NCI-H526 treated with DMSO at 0.1 percent for 48 hours (cell line): ENCODE measurements at regions not wholly inside any gene's neighbourhood (a gene's known extent, or its start where the extent isn't known, plus 50 kb on each side); places are given as distances from the start of the nearest gene placed in this dataset.
A peak's percentile ranks its signal among the peaks of the same experiment; 100 is the strongest.
"Not testable (repeated sequence)": the region's sequence is repeated elsewhere in the genome, so short reads cannot be mapped to it uniquely, and the experiment has no call there.

ENCODE experiments used
- DNase-seq: peaks from one replicate; lab custom pipeline; 2025; lab: John Stamatoyannopoulos, UW

DNA sequence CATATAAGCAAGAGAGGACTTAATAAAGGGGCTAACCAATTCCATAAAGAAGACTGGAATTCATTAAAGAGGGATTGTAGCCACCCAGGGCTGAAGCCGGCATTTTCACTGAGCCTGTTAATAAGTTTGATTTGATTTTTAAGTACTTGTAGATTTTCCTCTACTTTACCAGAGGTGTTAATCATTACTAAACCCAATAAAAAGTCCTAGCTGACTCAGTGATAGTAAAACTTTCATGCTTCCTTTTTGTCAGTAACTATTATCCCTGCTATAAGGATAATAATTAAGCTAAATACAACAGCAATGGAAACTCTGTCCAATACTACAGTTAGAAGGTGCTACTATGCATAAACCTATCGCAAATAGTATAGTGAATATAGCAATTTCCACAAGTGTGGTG lies 260.2 kb downstream of the CEMIP2 start:
- not testable (repeated sequence) for DNase-seq

DNA sequence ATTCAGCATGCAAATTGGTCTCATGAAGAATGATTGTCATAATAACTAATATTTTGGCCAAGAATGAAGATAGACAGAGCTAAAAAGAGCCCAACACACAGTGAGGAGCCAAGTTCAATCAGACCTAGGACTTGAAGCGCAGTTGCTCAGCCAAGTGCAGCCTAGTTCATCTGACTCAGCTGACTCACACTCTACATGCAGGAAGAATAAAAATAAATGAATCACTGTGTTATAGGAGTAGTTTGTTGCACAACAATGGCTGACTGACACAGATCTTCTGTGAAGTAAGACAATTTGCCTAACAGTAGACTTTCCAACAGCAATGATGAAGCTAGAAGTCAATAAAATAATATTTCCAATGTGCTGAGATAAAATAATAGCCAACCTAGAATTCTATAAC lies 261.5 kb downstream of the CEMIP2 start:
- DNase-seq, result no peak

DNA sequence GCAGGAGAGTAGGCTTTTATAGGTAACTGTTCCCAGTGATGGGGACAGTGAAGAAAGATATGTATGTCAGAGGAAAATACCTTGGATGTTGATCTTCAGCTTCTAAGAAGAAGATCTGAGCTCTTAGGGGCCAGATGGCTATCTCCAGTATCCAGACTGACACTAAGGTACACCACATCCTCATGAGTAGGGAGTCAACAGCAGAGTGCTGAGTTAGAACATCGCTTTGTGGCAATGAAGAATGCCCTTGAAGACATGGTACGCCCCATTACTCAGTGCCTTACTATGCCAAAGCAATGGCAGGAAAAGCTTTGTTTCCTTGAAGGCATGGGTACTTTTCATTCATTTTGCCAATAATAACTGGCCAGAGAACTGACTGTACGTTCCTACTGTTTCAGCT lies 263.7 kb downstream of the CEMIP2 start:
- DNase-seq, result no peak

DNA sequence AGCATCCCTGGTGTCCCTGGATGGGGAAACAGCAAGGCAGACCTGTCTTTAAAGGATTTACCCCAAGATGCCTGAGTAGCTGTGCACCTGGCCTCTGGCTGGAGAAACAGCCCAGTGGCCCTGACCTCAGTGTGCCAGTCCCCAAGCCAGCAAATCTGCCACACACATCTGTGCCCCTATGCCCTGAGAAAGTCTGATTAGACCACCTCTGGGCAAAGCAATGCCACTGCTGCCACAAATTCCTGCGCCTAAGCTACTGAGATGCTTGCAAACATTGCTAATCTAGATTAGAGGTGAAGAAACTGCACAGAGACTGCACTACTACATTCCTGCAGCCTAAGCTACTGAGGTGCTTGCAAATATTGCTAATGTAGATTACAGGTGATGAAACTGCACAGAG lies 269.6 kb downstream of the CEMIP2 start:
- DNase-seq, result no peak

DNA sequence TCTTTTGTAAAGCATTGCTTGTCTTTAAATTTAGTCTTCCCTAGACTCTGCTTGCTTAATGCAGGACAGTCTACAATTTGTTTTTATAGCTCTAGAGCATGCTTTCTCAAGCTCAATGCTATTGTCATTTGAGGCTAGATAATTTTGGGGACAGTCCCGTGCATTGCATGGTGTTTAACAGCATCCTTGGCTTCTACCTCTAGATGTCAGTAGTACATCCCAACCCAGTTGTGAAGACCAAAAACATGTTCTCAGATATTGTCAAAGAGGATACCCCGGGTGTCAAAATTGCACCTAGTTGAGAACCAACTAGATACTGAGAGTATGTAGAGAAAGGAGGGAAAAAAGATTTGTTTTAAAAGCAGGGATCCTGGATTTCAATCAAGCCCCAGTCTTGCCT lies 277.5 kb downstream of the CEMIP2 start:
- no peak for DNase-seq

DNA sequence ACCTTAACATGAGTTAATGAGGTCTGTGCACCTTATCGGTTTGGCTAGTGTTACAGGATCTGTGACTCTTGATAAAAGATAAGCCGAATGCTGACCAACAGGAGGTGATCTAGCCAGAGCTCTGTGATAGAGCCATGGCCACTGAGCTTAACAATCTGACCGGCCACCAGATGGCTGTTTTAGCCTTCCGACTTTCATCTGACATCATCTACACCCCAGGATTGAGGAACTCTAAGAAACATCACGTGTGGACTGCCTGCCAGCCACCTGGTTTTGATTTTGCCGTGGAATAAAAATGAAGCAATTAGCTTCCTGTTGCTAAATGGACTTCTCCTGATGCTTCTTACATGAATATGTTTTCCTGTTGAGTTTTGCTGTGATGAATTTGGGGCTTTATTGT lies 281.3 kb downstream of the CEMIP2 start:
- DNase-seq, result no peak

DNA sequence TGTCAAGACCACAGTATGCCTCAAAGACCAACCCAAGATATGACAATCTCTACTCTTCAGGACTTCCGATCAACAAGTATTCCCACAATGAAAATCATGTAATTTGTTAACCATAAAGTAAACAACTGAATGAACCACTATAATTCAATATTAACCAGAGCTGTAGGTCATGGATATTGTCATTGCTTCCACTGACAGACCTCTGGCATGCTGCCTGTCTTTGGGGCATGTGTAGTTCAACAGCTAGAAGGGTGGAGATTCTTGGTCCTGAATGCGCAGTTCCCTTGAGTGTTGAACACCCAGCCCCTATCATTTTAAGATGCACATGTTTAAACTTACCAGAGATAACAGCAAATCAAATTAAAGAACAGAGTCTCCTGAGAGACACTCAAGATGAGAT lies 283.0 kb downstream of the CEMIP2 start:
- no peak for DNase-seq

DNA sequence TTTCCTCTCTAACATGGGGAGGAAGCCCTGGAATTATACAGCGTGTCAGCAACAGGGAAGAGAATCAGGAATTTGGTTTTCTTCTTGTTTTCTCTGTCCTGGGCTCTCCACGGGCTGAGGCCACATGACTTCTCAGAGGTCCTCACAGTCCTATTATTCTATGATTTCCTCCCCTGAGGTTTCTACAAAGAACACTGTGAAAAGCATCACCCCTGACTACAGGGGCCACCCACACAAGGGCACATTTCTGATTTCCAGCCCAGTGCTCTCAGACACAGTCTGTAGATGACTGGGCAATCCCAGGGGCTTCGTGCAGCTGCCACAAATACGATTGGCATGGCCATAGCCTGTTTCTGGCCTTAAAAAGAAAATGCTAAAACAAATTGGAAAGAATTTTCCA lies 284.9 kb downstream of the CEMIP2 start:
- no peak for DNase-seq

DNA sequence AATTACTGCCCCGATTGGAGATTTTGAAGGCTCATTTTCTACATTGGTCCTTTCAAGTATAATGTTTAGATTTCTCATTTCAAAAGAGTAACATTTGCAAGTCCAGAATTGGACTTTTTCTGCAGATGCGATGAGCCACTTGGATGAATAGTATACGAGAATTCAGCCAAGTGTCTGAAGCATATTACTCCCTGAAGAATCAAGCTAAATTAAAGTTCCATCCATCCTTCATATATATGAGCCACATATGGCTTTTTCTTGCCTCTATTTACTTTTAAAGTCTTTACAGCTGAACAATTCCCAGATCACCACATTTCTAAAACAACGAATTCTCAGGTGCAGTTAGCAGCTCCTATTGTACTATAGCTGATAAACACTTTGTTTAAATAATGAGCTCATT lies 288.7 kb downstream of the CEMIP2 start:
- DNase-seq, result no peak

DNA sequence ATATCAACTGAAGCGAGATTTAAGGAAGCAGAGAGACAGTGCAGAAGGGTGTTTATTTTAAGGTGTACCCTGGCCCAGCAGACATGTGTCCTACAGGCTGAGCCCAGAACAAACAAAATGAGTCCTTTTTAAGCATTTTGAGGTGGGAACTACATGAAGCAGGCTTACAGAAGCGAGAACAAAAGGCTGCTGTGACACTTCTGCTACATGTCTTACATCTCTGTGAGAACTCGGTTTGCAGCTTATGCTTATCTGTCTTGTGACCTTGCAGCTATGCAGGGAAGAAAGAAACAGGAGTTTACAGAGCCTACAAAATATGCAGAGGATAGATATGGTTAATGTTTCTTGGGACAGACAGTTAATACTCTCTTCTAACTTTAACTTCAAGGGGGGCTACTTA lies 295.9 kb downstream of the CEMIP2 start:
- no peak for DNase-seq

DNA sequence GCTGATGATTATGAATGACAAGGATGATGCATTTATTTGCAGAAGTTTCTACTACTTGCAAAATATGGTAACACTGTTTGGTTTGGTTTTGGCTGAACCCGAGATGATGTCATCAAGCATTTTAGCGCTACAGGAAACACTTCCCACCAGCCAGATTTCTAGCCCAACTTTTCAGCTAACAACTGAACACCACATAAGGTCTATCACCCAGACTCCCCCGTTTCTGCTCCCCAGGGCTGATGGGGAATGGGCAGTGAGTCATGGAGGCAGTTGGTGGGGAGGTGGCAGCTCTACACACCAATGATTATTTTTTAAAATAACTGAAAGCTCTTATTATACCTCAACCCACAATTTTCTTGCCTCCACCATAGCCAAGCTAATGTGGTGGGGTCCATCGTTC lies 302.9 kb downstream of the CEMIP2 start:
- DNase-seq, result no peak

DNA sequence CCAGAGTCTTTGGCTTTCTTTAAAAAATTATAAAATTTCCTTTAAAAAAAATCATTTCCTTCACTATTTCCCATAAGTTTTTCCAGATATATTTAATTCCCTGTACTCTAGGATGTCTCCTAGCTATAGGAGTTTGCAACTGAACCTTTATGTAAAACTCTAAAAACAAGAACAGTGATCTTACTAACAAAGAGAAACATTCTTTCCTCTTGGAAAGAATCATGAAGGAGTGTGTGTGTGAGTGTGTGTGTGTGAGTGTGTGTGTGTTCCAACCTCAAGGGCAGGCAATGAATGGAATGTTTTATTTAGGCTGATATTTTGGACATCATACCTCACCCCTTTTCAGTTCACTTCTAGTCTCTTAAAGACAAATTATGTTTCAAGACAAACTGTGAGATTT lies 309.2 kb downstream of the CEMIP2 start:
- no peak for DNase-seq

DNA sequence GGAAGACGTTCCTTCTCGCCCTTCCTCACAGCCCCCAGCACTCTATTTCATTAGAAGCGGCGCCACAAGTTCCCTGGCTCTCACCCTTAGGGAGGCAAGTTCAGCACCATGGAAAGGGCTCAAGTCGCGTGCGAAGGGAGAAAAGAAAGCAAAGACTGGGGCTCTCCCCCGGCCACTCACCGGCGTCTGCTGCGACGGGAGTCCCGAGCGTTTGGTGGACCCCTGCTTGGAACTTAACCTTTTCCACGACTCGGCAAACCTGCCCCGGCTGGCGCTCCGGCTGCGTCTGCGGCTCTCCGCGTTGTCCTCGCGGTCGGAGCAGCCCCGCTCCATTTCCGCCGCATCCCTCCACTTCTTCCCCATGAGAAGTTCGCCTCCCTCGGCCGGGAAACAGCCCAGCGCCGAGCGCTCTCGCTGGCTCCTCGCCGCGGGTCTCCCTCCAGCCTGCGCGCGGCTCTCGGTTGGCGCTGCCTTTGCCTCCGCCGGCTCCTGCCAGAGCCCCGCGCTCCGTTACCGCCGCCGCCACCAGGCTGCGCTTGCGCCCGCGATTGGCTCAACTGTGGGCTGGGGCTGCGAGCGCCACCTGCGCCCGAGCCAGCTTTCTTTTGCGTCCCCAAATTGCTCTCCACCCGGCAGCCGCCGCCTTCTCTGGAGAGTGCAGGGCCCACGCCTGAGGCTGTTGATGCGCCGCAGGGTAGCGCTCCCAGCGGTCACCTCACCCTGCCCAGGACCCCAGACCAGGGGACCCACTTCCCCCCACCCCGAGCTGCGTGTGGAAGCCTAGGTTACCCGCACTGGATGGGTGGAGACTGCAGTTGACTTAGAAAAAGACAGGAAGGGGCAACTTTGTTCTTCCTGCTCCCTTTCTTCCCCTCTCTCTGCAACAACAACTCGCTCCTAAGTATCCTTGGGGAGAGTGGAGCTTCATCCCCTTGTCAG lies 321.6 kb downstream of the CEMIP2 start:
- DNase-seq, result peak; percentile 64

DNA sequence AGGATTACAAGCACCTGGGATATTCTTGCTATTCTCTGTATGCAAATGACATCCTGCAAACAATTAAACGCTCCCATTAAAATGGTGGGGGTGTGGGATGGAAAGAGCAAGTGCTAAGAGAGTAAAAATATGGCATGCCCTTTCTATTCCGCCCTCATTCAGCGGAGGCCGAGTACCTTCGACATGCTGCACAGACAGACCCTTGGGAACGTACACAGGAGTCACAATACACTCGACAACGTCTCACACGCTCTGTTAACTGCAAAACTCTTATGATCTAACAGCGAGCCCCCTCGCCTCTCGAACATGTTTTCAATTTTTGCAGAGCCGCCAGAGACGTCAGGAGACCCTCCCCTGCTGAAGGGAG lies 322.2 kb downstream of the CEMIP2 start:
- DNase-seq, result peak; percentile 25

DNA sequence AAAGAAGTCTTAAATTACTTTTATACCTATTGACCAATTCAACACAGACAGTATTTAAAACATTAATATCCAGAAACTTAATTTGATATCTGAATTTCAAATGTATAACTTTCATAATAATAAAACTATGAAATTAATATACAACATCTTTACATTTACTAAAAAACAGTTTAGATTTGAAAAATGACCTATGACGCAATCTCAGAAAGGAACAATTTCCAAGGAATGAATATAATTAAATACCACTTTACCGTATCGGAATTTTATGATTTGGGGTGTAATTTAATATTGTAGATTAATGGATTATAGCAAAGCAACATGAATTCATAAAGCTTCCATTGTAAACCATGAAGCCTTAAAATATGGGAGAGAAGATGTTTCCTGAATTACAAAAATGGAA lies 321.5 kb upstream of the TRPM3 start:
- no peak for DNase-seq

DNA sequence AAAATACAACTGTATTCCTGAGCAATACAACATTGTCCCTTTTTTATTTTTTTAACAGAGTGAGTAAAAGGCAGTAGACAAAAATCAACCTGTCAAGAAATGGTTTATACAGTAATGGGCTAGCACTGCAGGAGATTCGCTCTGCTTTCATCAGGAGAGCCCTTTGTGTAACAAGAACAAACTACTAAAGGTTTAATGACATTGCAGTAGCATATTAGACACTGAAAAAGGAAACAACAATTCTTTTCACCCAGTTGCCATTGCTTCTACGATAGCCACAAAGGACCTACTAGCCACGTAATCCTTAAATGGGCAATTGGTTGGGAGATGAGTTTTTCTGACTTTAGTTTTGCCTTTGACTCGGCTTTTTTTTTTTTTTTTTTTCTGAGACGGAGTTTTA lies 319.8 kb upstream of the TRPM3 start:
- no peak for DNase-seq

DNA sequence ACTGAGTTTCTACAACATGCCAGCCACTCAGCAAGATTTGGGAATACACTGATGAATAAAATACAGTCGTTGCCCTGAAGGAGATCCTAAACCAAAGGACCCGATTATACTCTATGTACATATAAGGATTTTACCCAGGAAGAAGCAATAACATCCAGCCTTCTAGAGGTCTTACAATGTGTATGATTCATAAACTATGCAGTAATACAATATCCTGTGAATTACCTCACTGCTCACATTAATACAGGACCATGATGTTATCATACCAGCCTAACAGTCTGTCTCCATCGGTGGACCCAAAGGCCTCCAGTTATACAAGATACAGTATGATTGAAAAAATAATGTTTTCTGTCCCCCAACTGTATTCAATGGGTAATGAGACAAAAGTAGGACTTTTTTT lies 310.5 kb upstream of the TRPM3 start:
- no peak for DNase-seq

DNA sequence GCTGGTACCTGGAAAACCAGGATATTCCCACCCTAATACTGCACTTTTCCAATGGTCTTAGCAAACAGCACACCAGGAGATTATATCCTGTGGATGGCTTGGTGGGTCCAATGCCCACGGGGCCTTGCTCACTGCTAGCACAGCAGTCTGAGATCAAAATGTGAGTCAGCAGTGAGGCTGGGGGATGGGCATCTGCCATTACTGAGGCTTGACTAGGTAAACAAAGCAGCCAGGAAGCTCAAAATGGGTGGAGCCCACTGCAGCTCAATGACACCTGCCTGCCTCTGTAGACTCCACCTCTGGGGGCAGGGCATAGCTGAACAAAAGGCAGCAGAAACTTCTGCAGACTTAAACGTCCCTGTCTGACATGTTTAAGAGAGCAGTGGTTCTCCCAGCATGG lies 285.9 kb upstream of the TRPM3 start:
- DNase-seq, result not testable (repeated sequence)

DNA sequence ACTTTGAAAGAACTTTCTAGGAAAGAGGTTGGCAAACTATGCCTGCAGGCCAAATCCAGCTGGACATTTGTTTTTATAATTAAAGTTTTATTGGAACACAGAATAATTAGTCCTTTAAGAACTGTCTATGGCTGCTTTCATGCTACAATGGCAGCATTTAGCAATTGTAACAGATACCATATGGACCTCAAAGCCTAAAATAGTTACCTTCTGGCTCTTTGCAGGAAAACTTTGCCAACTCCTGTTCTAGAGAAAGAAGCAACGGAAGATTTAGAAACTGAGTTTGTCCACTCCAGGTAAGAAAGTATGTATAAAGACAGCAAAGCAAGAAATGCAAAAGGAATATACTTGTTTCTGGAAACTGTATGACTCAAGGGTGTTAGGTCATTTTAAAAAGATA lies 281.7 kb upstream of the TRPM3 start:
- no peak for DNase-seq

DNA sequence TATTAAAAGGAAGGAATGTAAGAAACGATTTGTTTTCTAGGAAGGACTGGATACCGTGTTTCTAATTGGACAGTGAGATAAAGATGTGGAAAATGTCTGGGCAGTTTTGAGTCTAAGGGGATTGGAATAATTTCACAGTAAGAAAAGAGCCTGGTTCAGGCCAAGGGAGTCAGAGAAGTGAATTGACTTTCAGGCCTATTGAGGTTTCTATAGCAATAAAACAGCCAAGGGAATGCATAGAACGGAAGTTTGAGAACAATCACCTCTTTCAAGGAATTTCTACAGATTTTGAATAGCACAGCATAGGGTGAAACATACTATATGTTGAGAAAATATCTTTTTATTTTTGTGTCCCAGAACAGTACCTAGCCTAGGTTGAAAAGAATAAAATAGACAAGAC lies 271.6 kb upstream of the TRPM3 start:
- DNase-seq, result no peak

DNA sequence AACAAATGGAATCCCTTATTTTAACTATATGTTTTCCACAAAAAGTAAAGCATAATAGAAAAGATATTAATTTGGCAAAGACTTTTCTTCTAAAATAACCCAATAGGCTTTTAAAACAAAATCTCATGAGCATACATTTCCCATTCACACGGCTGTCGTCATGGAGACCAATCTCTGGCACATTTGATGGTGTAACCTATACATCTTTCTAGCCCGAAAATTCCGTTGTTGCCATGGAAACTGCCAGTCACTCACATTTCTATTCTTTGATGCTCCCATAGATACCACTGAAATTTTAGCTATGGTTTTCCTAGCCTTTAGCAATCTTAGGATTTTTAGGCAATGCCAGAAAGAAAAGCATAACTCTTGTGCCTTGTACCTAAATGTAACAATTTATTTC lies 262.9 kb upstream of the TRPM3 start:
- DNase-seq, result no peak

DNA sequence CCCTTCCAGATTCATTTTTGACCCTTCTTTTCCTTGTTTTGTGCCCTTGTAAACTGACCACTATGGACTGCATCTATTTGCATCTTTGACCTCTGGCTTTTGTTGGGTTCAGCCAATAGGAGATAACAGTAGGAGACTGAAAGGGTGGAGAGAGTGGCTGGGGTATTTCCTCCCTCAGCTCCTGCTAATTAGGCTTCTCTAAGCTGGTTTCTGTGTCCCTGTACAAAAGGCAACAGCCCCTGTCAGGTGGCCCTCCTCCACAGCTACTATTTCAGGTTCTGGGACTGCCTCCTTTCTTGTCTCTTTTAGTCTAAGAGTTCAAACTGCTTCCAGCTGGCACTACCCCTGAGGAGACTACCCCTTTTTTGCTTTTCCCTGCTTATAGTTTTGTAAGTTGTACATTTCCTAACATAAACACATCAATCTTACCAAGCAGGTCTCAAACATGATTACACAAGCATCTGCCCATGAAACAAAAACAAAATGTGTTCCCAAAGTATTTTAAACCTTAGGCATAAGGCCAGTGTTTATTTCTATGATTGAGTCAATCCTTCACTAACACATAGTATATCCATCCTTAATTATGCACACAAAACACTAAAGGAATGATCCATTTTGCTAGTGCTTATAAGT lies 262.0 kb upstream of the TRPM3 start:
- DNase-seq, result no peak

DNA sequence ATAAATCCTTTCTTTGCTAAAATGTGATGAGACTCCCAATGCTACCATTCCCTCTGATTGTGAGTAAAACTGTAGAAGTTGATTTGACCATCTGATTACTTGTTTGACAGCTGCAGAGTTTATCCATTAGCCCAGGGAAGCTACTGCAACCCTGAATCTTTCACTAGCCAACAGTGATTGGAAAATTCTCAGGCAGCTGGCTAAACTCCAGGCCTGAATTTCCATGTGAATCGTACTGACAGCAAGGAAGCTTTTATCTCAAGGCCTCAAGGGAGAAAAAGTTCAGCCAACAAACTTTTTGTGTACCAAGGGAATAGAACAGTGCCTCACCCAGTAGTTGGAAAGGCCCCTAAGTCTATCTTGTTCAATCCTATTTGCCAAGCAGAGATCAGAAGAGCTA lies 246.7 kb upstream of the TRPM3 start:
- no peak for DNase-seq
